Upper lobe of left lung (tissue), 6 donors: ENCODE measurements at regions not wholly inside any gene's neighbourhood (a gene's known extent, or its start where the extent isn't known, plus 50 kb on each side); places are given as distances from the start of the nearest gene placed in this dataset.

Experiments
- ATAC-seq, 2 donors: fragments of 200-7000 bp; cut with Tn5 transposase; one replicate each; pipeline ENCODE4 v1.9.1; 2022; ENCODE audit warnings: mild to moderate bottlenecking in 2 of 2, moderate library complexity in 2 of 2; ENCODE audit not compliant: low FRiP score in 2 of 2
- DNase-seq, 2 donors: peaks; one replicate each; pipeline ENCODE4 v3.0.0-alpha.2; 2019 to 2020
- H3K27ac ChIP-seq, 4 donors: fragments of 200-600 bp; sonication (generic); one replicate each; pipeline ENCODE4 v1.5.1; 2016 to 2019
- H3K27me3 ChIP-seq, 4 donors: fragments of 200-600 bp; sonication (generic); one replicate each; pipeline ENCODE4 v1.5.1; 2017 to 2019
- H3K36me3 ChIP-seq, 4 donors: fragments of 200-600 bp; sonication (generic); one replicate each; pipeline ENCODE4 v1.5.1; 2016 to 2019
- H3K4me1 ChIP-seq, 4 donors: fragments of 200-600 bp; sonication (generic); one replicate each; pipeline ENCODE4 v1.5.1; 2018 to 2019
- H3K4me3 ChIP-seq, 4 donors: fragments of 200-600 bp; sonication (generic); one replicate each; pipeline ENCODE4 v1.5.1; 2017 to 2019; ENCODE audit warnings: mild to moderate bottlenecking in 2 of 4, moderate library complexity in 1 of 4
- H3K9me3 ChIP-seq, 4 donors: fragments of 200-600 bp; sonication (generic); one replicate each; pipeline ENCODE4 v1.5.1; 2018 to 2019
- CTCF ChIP-seq, 6 experiments: fragments of 450-650 bp in 4 of 6; fragments of 200-600 bp in 2 of 6; sonication (generic) in 2 of 6; IDR thresholded peaks; one replicate each; pipeline ENCODE4 v1.5.1; 2016 to 2019; ENCODE audit warnings: antibody characterized with exemption in 6 of 6
- EP300 ChIP-seq, 4 donors: sonication (generic); formaldehyde crosslinking; IDR thresholded peaks; one replicate each; pipeline ENCODE4 v1.5.1; 2017; ENCODE audit warnings: antibody characterized with exemption in 4 of 4, control low read depth in 2 of 4
- POLR2A ChIP-seq, 4 donors: fragments of 450-650 bp; IDR thresholded peaks; one replicate each; pipeline ENCODE4 v1.5.1; 2016 to 2017; ENCODE audit warnings: antibody characterized with exemption in 4 of 4, mild to moderate bottlenecking in 2 of 4
- POLR2AphosphoS5 ChIP-seq, 2 donors: sonication (generic); formaldehyde crosslinking; IDR thresholded peaks; one replicate each; pipeline ENCODE4 v1.5.1; 2017; ENCODE audit warnings: antibody characterized with exemption in 2 of 2
- WGBS, 2 donors: methylation state at CpG; one replicate each; pipeline ENCODE4 v1.1.5; 2017 to 2018; 5-methylcytosine and 5-hydroxymethylcytosine counted together
- donor health status: DM: no; HTN: no; CAD: no; lungs with moderate emphysema.
- donor health status: DM: no; HTN: yes; CAD: no; lungs with severe emphysema.

- Histone ChIP-seq H3K27me3 (no peaks in the 10 kb centered on the region), H3K4me3 (no peak overlapping the region), H3K9me3 (no peaks in the 10 kb centered on the region), H3K27ac (no peak overlapping the region), H3K36me3 (no peaks in the 10 kb centered on the region), H3K4me1 (no peaks in the 10 kb centered on the region)
- no peak for DNase-seq
- no peak for ATAC-seq
- TF ChIP-seq CTCF (IDR thresholded peaks at IDR 0.05): no peak
- no peak for TF ChIP-seq EP300 (IDR thresholded peaks at IDR 0.05)
- TF ChIP-seq POLR2AphosphoS5 (IDR thresholded peaks at IDR 0.05): no peak
- TF ChIP-seq POLR2A (IDR thresholded peaks at IDR 0.05): no peak
These were observed 424.8 kb upstream of the BTBD3 start for GRCh38 chr20:11492846-11493245.

- no peak overlapping the region for H3K27ac ChIP-seq
These were observed 421.3 kb upstream of the BTBD3 start for GRCh38 chr20:11496380-11496779.

GRCh38 chr20:11497545-11497944, 420.1 kb upstream of the BTBD3 start:
- Histone ChIP-seq H3K4me3 (no peak overlapping the region), H3K27ac (no peak overlapping the region), H3K27me3 (no peaks in the 10 kb centered on the region), H3K4me1 (no peaks in the 10 kb centered on the region), H3K36me3 (no peaks in the 10 kb centered on the region), H3K9me3 (no peaks in the 10 kb centered on the region)
- ATAC-seq (no peak), DNase-seq (no peak)
- WGBS, 2 donors: 82 to 93% methylated on average over 1 of the region's 1 CpG
- TF ChIP-seq POLR2A (IDR thresholded peaks at IDR 0.05): no peak
- TF ChIP-seq CTCF (IDR thresholded peaks at IDR 0.05): no peak
- no peak for TF ChIP-seq EP300 (IDR thresholded peaks at IDR 0.05)
- no peak for TF ChIP-seq POLR2AphosphoS5 (IDR thresholded peaks at IDR 0.05)

More at GRCh38 chr20:11496380-11496779, 421.3 kb upstream of the BTBD3 start:
- WGBS, 2 donors: 38 to 52% methylated on average over 2 of the region's 2 CpGs
- H3K9me3 ChIP-seq: no peaks in the 10 kb centered on the region
- no peaks in the 10 kb centered on the region for H3K4me1 ChIP-seq
- no peaks in the 10 kb centered on the region for H3K27me3 ChIP-seq
- ATAC-seq (no peak), DNase-seq (no peak)
- H3K4me3 ChIP-seq: no peak overlapping the region
- H3K36me3 ChIP-seq: no peaks in the 10 kb centered on the region
- TF ChIP-seq POLR2A (IDR thresholded peaks at IDR 0.05) (no peak), EP300 (IDR thresholded peaks at IDR 0.05) (no peak), POLR2AphosphoS5 (IDR thresholded peaks at IDR 0.05) (no peak), CTCF (IDR thresholded peaks at IDR 0.05) (no peak)

DNA sequence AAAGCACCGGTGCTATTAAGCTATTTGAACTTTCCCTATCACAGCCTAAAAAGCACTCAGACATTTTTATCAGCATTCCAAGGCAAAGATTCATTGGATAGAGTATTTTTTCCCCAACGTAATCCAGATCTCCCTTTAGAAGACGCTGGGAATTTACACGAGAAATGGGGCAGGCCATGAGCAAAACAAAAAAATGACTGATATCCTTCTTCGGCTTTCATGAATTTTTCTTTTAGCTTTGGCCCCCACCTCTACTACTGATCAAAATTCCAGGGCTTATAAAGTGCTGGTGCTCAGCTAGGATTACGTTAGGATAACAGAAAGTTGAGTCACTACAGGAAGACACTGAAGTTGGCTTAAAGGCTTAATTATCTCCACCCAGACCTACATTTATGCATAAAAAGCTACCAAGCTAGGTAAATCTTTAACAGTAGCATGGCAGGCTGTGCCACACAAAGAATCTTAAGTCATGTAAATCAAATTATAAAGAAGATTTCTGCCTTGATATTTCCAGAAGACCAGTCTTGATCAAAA, 418.5 kb upstream of the BTBD3 start:
- Histone ChIP-seq H3K27ac (no peak overlapping the region), H3K36me3 (no peaks in the 10 kb centered on the region), H3K4me3 (no peak overlapping the region), H3K27me3 (no peaks in the 10 kb centered on the region), H3K9me3 (no peaks in the 10 kb centered on the region), H3K4me1 (no peaks in the 10 kb centered on the region)
- ATAC-seq (no peak), DNase-seq (no peak)
- WGBS, 2 donors: 83 to 85% methylated on average over 6 of the region's 6 CpGs
- TF ChIP-seq EP300 (IDR thresholded peaks at IDR 0.05) (no peak), POLR2A (IDR thresholded peaks at IDR 0.05) (no peak), CTCF (IDR thresholded peaks at IDR 0.05) (no peak), POLR2AphosphoS5 (IDR thresholded peaks at IDR 0.05) (no peak)

- Histone ChIP-seq H3K4me1 (no peaks in the 10 kb centered on the region), H3K27ac (no peak overlapping the region), H3K9me3 (no peaks in the 10 kb centered on the region), H3K4me3 (no peak overlapping the region), H3K36me3 (no peaks in the 10 kb centered on the region), H3K27me3 (no peaks in the 10 kb centered on the region)
- DNase-seq (no peak), ATAC-seq (no peak)
- TF ChIP-seq CTCF (IDR thresholded peaks at IDR 0.05) (no peak), POLR2AphosphoS5 (IDR thresholded peaks at IDR 0.05) (no peak), POLR2A (IDR thresholded peaks at IDR 0.05) (no peak), EP300 (IDR thresholded peaks at IDR 0.05) (no peak)
- 67 to 77% methylated on average over 1 of the region's 1 CpG for WGBS, 2 donors
These were observed 415.6 kb upstream of the BTBD3 start for GRCh38 chr20:11502061-11502460.
